ENCODE measurements at regions not wholly inside any gene's neighbourhood (a gene's known extent, or its start where the extent isn't known, plus 50 kb on each side); places are given as distances from the start of the nearest gene placed in this dataset.

DNA sequence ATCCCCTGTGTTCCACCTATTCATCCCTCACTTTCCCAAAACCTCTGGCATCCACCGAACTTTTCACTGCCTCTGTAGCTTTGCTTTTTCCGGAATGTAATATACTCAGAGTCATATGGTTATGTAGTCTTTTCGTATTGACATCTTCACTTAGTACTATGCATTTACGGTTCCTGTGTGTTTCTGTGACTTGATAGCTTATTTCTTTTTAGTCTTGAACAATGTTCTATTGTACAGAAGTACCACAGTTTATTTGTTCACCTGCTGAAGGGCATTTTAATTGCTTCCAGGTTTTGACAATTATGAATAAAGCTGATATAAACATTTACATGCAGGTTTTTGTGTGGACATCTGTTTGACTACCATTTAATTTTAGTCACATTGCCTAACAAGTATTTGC lies 154.7 kb upstream of the DOK6 start:
- Histone ChIP-seq H3K79me2 (ENCODE audit: control insufficient read depth in 1 of 2, insufficient read depth in 2 of 2, low read length in 2 of 2) (no peaks in the 10 kb centered on the region), H2BK120ac (replicated peaks; ENCODE audit: low read depth, low read length) (no peak overlapping the region), H3K4ac (replicated peaks; ENCODE audit: insufficient read length, low read depth, low read length) (no peak overlapping the region), H2AFZ (ENCODE audit: low read length) (no peak overlapping the region), H2BK12ac (ENCODE audit: low read depth, low read length) (no peak overlapping the region), H3K14ac (ENCODE audit: insufficient read length) (no peak overlapping the region), H3K18ac (ENCODE audit: extremely low read depth, low read length) (no peak overlapping the region), H3K79me1 (ENCODE audit: low read depth, low read length) (no peaks in the 10 kb centered on the region), H4K8ac (ENCODE audit: extremely low read depth, insufficient read depth, low read length) (no peak overlapping the region), H3K9ac (replicated peaks in 1 of 4; ENCODE audit: extremely low read depth in 1 of 4, low read depth in 3 of 4, low read length in 3 of 4) (no peak overlapping the region), H3K4me1 (replicated peaks in 1 of 4; ENCODE audit: control insufficient read depth in 3 of 4, insufficient read depth in 4 of 4, low read length in 3 of 4) (no peaks in the 10 kb centered on the region), H3K9me3 (ENCODE audit: insufficient read depth in 2 of 2, low read depth in 1 of 2, low read length in 1 of 2) (no peaks in the 10 kb centered on the region), H3K23me2 (ENCODE audit: low read depth, low read length) (no peaks in the 10 kb centered on the region), H4K91ac (replicated peaks; ENCODE audit: insufficient read length, low read length) (no peak overlapping the region), H4K20me1 (replicated peaks in 1 of 2; ENCODE audit: control insufficient read depth in 1 of 2, insufficient read depth in 2 of 2, low read length in 2 of 2) (no peaks in the 10 kb centered on the region), H3K27me3 (replicated peaks in 1 of 4; ENCODE audit: control insufficient read depth in 3 of 4, extremely low read depth in 1 of 4, insufficient read depth in 3 of 4, low read length in 3 of 4) (no peaks in the 10 kb centered on the region), H3K36me3 (ENCODE audit: control insufficient read depth in 2 of 4, insufficient read depth in 4 of 4, low read length in 3 of 4) (no peaks in the 10 kb centered on the region), H2AK5ac (ENCODE audit: low read depth, low read length) (no peak overlapping the region), H3K4me2 (ENCODE audit: insufficient read depth in 1 of 2, low read depth in 2 of 2, low read length in 2 of 2) (no peak overlapping the region), H2BK20ac (ENCODE audit: low read length) (no peak overlapping the region), H3K4me3 (ENCODE audit: extremely low read depth in 1 of 4, insufficient read depth in 2 of 4, low read depth in 3 of 4, low read length in 4 of 4) (no peak overlapping the region), H3K27ac (ENCODE audit: low read depth, low read length) (no peak overlapping the region), H2BK15ac (ENCODE audit: low read length) (no peak overlapping the region), H3K23ac (ENCODE audit: insufficient read length) (no peak overlapping the region), H3K56ac (replicated peaks; ENCODE audit: insufficient read length, low read depth, low read length) (no peak overlapping the region), H4K5ac (ENCODE audit: insufficient read length, low read depth, low read length) (no peak overlapping the region), H2BK5ac (ENCODE audit: low read depth, low read length) (no peak overlapping the region)
- CTCF ChIA-PET (ENCODE audit: partially characterized antibody), result interaction anchor here (1.1 kb wide), 2 partner anchors 15 to 23 kb away, joined by 3 to 4 read pairs; no protein-coding TSS in a partner anchor
- no peak for FAIRE-seq
- WGBS, 2 experiments (ENCODE audit: extremely low coverage in 1 of 2, insufficient coverage in 1 of 2, insufficient read length in 1 of 2, insufficient replicate concordance in 2 of 2, low coverage in 1 of 2, low lambda C conversion rate in 2 of 2, missing lambda C conversion rate in 1 of 2), result 99% methylated on average over 4 of the region's 4 CpGs; no CpG with 5 or more reads in 1 of the 2 experiments
- POLR2A ChIA-PET (ENCODE audit: partially characterized antibody), result no interaction called here
- no peak for DNase-seq (ENCODE audit: low read depth in 1 of 2, low spot score in 2 of 2)
- TF ChIP-seq SIX5 (IDR thresholded peaks at IDR 0.05; ENCODE audit: low read depth, low read length), result no peak
- TF ChIP-seq BACH1 (IDR thresholded peaks at IDR 0.05; ENCODE audit: low read length), result no peak
- TF ChIP-seq CTCF (IDR thresholded peaks at IDR 0.05; ENCODE audit: control extremely low read depth in 1 of 3, insufficient read depth in 1 of 3, low read depth in 1 of 3, low read length in 3 of 3), result no peak

All from H1 (cell line).